AG09309 (cell line): ENCODE measurements at regions not wholly inside any gene's neighbourhood (a gene's known extent, or its start where the extent isn't known, plus 50 kb on each side); places are given as distances from the start of the nearest gene placed in this dataset.

ENCODE experiments used
- DNase-seq: peaks from one replicate; pipeline ENCODE4 v3.0.0-alpha.2; 2010; ENCODE audit warnings: low read depth
- H3K4me3 ChIP-seq: 2 replicates; pipeline ENCODE4 v1.5.1; 2011; ENCODE audit warnings: mild to moderate bottlenecking, low read depth, low read length, moderate library complexity; ENCODE audit not compliant: control insufficient read depth
- TF ChIP-seq, protein P1 (sequence below): IDR thresholded peaks from 2 replicates; pipeline ENCODE4 v1.5.1; 2011; ENCODE audit warnings: mild to moderate bottlenecking, low read depth, low read length, inconsistent platforms; ENCODE audit not compliant: insufficient read depth, control insufficient read depth; ENCODE audit errors: missing control alignments

DNA sequence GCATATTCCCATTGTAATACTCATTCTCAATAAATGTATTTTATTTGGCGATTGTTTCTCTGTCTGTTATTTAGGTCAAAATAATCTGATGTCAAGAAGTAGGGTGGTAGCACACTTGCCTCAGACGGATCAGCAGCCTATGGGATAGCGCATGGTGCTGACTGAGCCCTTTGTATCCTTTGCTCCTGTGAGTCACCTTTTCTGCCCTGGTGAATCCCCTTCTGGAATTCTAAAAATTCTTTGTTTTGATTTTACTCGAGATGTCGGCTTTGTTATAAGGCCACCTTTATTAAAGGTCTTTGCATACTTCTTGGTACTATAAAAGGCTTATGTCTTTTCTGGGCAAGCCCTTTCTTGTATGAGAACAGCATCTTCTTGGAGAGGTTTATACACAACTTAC is 1187.8 kb downstream of the CDH9 start:
- TF ChIP-seq, protein P1, sequence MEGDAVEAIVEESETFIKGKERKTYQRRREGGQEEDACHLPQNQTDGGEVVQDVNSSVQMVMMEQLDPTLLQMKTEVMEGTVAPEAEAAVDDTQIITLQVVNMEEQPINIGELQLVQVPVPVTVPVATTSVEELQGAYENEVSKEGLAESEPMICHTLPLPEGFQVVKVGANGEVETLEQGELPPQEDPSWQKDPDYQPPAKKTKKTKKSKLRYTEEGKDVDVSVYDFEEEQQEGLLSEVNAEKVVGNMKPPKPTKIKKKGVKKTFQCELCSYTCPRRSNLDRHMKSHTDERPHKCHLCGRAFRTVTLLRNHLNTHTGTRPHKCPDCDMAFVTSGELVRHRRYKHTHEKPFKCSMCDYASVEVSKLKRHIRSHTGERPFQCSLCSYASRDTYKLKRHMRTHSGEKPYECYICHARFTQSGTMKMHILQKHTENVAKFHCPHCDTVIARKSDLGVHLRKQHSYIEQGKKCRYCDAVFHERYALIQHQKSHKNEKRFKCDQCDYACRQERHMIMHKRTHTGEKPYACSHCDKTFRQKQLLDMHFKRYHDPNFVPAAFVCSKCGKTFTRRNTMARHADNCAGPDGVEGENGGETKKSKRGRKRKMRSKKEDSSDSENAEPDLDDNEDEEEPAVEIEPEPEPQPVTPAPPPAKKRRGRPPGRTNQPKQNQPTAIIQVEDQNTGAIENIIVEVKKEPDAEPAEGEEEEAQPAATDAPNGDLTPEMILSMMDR, result no peak
- DNase-seq, result no peak
- H3K4me3 ChIP-seq, result no peak overlapping the region

DNA sequence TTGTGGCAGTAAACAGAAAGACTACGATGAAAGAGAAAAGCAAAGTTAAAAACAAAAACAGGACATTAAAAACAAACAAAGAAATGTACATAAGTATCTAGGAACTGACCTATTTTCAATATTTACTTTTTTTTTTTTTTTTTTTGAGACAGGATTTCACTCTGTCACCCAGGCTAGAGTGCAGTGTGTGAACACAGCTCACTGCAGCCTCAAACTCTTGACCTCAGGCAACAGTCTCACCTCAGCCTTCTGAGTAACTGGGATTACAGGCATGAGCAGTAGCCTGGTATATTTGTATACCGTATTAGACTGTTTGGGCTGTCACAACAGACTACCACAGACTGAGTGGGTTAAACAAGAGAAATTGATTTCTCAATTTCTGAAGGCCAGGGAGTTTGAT is 1189.1 kb downstream of the CDH9 start:
- TF ChIP-seq, protein P1, result no peak

DNA sequence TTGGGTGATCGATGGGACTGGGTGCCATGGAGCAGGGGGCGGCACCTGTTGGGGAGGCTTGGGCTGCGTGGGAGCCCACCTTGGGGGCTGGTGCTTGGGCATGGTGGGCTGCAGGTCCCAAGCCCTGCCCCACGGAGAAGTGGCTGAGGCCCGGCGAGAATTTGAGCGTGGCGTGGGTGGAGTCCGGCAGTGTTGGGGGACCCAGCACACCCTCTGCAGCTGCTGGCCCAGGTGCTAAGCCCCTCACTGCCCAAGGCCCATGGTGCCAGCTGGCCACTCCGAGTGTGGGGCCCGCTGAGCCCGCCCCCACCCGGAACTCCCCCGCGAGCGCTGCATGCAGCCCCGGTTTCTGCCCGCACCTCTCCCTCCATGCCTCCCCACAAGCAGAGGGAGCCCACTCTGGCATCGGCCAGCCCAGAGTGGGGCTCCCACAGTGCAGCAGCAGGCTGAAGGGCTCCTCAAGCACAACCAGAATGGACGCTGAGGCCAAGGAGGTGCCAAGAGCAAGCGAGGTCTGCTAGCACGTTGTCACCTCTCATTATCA is 1178.6 kb upstream of the CDH10 start:
- no peak overlapping the region for H3K4me3 ChIP-seq
- DNase-seq, result no peak
- TF ChIP-seq, protein P1, result no peak

More for the DNA sequence above, 1189.1 kb downstream of the CDH9 start:
- H3K4me3 ChIP-seq, result no peak overlapping the region
- DNase-seq, result no peak
